ENCODE measurements at regions not wholly inside any gene's neighbourhood (a gene's known extent, or its start where the extent isn't known, plus 50 kb on each side); places are given as distances from the start of the nearest gene placed in this dataset.

DNA sequence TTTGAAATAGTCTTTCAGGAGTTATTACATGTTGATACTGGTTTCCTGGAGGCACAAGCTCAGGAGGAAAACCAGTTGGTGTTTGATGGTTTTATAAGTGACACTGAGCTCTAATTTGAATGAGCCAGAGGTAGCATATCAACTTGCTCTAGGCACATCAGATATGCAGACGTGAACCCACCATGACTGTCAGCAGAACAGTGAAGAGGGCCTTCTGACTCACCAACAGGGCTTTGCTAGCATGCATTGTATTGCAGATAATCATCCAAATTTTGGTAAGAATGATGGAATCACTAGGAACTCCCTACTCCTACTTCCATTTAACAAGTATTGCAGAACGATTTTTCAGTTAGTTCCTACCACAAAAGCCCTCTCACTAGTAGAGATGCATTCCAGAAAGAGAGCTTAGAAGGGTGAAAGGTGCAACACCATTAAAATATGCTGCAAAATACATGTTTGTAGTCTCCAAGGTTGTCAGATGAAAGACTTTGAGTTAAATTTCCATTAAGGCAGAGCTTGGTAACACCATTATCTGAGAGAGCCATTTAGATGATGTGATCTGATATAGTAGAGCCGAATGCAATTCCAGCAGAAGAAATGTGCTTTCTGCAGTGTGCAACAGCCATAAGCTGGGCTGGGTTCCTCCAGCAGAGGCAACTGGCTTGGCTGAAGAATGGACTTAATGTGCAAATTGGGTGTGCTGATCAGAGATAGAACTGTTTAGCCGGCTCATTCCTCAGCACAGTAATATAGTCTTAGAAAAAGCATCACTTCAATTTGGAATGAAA lies 968.7 kb upstream of the ADGRB3 start:
- DNase-seq (ENCODE audit: low spot score) = no peak

DNA sequence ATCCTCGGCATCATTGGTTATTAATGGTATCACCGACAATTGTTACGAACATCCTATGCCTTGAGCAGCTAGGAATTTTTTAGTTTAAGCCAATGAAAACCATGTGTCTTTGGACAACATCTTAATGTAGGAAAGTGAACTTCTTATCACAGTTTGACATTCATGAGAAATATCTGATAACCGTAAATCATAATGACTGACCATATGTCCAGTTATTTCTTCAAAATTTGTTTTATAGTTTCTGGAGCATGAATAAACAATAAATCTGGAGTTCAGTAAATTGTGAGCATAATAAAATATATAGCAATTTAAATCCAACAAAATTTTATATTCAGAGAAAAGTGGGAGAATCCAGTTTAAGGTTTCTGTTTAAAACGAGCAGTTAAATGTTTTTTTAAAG lies 970.1 kb upstream of the ADGRB3 start:
- no peak for DNase-seq (ENCODE audit: low spot score)

DNA sequence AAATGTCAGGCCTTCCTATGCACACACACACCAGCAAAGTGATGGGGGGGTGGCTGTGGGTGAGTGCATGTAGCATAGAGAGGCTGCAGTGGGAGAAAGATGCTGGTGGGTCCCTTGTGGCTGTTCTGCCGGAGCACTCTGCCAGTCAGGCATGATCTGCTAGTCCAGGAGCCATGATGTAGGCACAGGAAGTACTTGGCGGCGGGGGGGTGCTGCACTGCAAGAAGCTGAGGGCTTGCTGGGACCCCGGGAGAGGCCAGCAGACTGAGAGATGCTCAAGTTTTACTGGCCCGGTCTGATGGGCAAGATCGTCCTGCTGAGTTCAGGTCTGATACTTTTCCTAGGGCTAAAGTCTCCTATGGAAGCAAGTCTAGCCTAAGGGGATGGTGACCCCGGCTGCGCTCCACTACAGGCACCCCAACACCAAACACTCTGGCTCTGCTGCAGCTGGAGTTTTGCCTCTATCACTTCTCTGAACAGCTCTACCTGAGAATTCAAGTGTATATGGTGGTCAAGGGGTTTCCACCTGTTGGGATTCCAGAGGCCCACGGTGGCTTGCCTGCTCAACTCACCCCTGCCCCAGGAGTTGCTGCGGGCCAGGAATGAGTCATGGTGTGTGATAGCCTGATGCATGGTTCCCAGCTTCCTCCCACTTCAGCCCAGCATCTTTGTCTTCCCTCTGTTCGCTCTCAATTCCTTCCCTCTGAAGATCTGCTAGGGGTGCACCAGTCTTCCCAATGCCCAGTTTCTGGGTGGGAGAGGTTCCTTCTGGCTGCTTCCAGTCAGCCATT lies 971.8 kb upstream of the ADGRB3 start:
- no peak for DNase-seq (ENCODE audit: low spot score)

DNA sequence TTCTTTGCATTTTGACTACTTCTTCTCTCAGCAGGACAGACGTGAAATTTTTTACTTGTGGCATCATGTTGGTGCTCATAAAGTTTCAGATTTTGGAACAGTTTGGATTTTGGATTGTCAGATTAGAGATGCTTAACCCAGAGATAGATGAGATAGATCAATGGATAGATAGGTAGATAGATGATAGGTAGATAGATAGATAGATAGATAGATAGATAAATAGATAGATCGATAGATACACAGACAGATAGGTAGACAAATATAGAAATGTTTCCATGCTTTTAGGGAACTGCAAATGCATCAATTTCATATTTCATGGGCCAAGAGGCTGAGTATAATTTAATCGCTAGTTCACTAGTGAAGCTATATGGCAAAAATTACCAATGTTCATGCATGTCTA lies 981.5 kb upstream of the ADGRB3 start:
- DNase-seq (ENCODE audit: low spot score) = no peak

DNA sequence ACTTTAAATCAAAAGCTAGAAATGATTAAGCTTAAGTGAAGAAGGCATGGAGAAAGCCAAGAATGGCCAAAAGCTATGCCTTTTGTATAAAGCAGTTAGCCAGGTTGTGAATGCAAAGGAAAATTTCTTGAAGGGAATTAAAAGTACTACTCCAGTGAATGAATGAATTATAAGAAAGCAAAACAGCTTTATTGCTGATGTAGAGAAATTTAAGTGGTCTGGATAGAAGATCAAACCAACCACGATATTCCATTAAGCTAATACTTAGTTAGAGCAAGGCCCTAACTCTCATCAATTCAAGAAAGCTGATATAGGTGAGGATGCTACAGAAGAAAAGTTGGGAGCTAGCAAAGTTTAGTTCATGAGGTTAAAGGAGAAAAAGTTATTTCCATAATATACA lies 988.5 kb upstream of the ADGRB3 start:
- DNase-seq (ENCODE audit: low spot score) = no peak

DNA sequence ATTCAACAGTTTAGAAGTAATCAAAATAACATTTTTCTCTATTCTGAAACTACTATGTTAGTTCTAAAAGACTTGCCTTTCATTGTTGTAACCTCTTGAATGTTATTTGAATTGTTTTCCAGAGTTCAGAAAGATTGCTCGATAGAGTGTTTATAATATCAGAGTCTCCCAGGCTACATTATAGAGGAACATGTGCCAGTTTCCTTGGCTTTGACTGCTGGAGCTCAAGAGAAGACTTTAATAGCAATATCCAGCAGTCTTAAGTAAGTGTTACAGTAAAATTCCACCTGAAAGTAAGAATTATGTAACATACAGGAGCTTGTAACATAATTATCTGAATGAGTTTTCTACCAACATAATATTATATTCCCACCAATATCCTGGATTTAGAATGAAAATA lies 991.8 kb upstream of the ADGRB3 start:
- DNase-seq (ENCODE audit: low spot score) = no peak

DNA sequence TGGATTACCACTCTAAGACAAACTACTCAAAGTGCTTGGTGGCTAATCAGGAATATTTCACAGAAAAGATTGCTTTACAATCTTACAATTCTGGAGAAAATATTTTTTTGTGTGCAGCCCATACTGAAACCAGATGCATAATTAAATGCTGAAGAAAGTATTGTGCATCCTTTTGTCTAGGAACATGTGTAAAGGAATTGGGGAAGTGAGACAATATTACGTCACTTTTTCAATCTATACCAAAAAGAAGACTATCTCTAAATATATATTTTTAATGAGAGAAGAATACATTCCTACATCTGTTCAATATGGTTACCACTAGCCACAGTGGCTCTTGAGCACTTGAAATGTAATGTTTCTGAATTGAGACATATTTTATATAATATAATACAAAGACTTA lies 992.5 kb upstream of the ADGRB3 start:
- no peak for DNase-seq (ENCODE audit: low spot score)

DNA sequence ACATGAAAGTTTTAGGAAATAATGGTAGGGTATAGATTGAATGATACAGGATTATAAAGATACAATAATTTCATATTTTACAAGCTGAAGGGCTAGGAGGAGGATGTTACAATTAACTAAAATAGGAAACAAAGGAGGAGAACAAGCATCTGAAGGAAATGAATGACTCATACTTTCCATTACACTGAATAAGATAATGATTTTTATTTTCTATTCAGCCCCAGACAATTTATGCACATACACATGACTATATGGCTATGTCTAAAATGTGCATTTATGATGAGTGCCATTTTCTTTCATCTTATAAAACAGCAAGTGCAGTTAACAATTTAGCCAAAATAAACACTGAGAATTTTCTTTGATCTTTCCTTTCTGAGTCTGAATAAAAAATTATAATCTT lies 994.6 kb upstream of the ADGRB3 start:
- no peak for DNase-seq (ENCODE audit: low spot score)

DNA sequence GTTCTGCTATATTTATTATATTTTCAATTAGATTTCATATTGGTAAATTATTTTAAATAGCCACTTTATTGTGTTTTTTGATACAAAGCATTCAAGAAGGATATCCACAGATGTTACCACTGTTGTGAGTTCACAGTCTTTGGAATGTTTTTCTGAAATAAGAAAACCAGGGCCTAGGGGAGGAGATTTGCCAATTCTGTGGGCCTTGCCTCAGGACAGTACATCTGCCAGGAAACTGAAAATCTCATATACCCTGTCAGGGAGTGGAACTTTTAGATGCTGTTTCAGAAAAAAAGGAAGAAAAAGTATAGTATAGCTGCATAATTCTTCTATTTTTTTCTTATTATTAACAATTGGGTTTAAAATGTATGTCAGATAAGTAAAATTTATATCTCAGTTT lies 995.9 kb upstream of the ADGRB3 start:
- no peak for DNase-seq (ENCODE audit: low spot score)

DNA sequence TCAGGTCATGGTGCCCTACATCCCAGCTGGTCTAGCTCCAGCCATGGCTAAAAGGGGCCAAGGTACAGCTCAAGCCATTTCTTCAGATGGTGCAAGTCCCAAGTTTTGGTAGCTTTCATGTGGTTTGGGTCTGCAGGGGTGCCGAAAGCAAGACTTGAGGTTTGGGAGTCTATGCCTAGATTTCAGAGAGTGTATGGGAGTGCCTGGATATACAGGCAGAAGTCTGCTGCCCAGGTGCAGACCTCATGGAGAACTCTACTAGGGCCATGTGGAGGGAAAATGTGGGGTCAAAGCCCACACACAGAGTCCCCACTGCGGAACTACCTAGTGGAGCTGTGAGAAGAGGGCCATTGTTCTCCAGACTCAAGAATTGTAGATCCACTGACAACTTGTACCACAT lies 1000.9 kb upstream of the ADGRB3 start:
- no peak for DNase-seq (ENCODE audit: low spot score)

DNA sequence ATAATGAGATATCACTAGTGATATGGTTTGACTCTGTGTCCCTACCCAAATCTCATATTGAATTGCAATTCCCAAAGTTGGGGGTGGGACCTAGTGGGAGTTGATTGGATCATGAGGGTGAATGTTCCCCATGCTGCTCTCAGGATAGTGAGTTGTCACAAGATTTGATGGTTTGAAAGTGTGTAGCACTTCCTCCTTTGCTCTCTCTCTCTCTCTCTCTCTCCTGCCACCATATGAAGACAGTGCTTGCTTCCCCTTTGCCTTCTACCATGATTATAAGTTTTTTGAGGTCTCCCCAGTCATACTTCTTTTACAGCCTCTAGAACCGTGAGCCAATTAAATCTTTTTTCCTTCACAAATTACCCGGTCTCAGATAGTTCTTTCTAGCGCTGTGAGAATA lies 1002.0 kb upstream of the ADGRB3 start:
- DNase-seq (ENCODE audit: low spot score) = no peak

DNA sequence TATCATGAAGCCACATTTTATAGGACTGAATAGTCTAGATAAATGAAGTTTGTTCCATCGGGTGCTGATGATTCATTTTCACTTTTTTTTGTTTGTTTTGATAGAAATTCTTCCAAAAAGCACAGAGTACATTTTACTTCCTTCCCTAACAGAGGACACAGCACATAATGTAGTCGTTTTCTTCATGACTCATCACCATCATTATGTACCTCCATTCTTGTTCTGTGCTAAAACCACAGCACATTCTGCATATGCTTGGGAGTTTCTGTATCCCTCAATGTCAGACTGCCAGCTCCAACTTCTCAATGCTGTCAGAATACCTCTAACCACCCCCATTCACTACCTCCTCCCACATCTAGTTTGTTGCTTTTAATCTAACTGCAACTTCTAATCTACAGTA lies 1004.9 kb upstream of the ADGRB3 start:
- DNase-seq (ENCODE audit: low spot score) = peak; percentile 76

DNA sequence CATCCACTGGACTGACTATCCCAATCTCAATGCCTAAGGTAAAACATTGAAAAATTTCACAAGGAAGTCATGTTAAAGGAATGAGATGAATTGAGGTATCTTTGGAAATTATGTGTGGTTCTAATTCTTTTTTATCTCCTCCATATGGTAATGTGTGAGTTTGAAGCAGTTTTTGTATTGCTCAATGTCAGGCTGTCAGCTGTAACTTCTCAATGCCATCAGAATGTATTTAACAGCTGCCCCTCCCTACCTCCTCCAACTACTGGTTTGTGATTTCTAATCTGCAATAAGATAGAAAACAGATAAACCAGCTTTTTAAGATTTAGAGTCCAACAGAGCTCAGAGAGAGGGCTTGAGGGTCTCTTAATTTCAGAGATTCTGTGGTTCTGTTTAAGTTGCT lies 1005.8 kb upstream of the ADGRB3 start:
- no peak for DNase-seq (ENCODE audit: low spot score)

DNA sequence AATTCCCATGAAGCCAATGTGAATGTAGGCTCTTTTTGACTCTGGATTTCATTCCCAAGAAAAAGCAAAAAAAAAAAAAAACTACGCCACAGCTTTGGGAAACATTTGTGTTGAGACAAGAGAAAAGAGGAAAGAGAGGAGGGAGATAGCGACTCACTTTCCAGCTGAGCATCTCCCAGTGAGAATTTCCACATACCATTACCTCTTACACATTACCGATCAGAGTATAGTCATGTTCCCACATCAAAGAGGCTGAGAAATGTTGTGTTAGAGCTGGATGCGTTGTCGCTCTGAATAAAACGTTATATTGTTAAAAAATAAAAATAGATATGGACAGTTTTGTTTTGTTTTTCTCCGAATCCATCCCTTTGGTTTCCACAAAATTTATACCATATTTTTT lies 1019.3 kb upstream of the ADGRB3 start:
- DNase-seq (ENCODE audit: low spot score) = no peak

DNA sequence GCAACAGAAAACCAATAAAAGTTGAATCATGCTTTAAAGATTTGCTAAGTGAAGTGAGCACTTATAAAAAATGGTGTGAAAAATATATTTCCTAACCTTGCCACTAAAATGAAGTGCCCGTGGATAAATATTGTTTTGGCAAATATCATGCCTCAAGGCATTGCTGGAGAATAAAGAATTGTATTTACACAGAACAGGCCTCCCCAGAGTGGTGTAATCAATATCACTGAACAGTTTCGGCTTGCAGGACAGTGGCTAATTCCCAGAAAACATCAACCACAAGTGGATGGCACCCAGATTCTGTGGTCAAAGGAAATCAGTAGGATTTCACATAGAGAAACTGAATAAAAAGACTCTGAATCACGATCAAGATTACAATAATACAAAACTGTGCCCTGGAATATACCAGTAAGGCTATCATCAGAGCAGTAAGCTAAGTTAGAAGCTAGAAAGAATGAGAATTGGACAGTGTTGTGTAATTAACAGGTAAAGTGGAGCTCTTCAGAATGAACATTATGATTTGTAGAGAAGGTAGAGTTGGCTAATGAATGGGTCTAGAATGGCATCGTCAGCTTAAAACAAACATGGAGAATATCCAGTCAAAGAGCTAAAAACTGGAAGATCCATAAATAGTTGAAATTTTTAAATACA lies 1026.9 kb upstream of the ADGRB3 start:
- no peak for DNase-seq (ENCODE audit: low spot score)

DNA sequence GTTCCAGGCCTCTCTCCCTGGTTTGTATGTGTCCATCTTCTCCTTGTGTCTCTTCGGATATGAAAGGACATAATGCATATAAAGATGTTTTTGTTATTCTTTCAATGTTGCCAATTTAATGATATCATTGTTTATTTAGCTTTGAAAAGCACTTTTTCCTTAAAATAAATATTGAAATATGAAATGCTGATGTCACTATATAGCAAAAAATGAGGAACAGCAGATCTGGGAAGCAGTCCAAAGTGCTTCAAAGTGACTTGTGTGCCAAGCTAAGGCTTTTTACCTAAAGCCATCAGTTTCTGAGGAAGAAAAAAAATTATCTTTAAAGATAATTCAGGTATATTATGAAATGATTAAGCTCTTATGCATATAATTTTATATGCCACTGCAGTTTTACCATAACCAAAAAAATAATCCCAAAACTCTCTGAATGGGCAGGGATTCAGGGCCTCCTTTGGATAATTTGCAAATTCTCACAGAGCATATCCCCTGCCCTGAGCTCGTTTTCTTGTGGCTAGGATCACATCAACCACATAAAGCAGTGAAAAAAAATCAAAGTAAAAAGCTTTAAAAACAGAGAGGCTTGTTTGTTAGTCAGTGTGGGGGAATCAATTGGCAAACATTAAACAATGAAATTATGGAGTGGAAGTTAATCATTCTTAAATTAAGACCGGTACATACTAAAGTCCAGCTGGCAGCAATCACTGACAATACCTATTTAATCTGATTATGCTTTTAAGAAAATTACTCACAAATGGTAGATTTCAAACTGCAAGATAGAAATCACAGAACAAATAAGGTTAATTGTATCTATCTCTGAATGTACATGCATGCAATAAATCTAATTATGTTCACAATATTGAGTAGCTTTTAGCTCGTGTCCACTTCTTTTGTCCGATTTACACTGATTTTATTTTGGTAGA lies 1027.9 kb upstream of the ADGRB3 start:
- DNase-seq (ENCODE audit: low spot score) = no peak

DNA sequence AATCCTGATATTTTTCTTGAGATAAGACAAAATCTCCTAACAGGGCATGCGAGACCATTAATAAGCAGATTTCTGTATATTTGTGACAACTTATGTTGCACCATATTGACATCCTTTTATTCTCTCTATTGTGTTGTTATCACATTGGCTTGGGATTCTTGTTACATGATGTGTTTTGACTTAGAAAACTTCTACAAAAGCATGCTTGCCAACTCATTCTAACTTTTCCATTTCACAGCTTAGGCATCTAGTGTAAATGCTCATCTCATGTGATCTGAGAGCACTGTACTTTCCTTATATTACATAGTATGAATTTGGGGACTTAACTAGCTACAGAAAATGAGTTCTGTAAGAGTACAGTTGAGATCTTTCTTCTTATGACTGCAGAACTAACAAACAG lies 1040.7 kb upstream of the ADGRB3 start:
- no peak for DNase-seq (ENCODE audit: low spot score)

DNA sequence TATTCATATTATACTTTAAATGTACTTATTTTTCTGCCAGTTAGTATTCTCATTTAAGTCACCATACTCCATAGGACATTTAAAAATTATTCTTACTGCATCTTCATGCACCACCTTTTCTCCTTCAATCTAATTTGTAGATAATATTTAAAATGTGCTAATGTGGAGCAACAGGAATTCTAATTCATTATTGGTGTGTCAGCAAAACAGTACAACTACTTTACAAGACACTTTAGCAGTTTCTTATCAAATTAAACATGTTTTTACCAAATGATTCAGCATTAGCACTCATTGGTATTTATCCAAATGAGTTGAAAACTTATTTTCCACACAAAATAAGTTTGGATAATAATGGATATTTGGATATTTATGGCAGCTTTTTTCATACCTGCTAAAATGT lies 1041.8 kb upstream of the ADGRB3 start:
- no peak for DNase-seq (ENCODE audit: low spot score)

DNA sequence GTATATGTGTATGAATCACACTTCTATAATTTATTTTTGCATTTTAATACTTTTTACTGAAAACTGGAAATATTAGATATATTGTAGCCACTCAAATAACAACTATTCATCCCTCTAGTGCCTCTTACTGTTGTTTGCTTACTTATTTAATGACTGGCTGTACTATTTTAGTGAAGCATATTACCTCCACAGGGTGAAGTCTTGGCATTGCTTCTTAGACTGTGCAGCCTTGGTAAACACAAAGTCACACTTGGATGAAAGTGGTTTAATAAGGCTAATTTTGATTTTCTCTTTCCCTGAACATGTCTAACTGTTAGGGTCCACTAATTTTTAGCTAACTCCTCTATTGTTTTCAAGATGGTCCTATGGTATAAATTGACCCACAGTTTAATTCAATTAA lies 1043.2 kb upstream of the ADGRB3 start:
- DNase-seq (ENCODE audit: low spot score) = no peak

DNA sequence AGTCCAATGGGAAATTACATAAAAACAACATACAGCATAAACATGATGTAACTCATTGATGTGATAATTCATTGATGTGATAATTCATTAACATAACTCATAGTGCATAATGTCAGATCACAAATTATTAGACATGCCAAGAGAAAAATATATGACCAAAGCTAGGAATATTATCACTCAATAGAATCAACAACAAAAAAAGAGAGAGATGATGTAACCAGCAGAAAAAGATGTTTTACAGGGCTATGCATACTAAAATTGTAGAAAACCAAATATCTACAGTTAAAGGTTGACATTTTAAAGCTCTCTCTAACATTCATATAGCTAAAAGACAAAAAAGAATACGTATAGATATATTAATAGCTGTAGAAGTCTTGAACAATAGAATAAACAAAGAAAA lies 1067.2 kb upstream of the ADGRB3 start:
- DNase-seq (ENCODE audit: low spot score) = no peak

DNA sequence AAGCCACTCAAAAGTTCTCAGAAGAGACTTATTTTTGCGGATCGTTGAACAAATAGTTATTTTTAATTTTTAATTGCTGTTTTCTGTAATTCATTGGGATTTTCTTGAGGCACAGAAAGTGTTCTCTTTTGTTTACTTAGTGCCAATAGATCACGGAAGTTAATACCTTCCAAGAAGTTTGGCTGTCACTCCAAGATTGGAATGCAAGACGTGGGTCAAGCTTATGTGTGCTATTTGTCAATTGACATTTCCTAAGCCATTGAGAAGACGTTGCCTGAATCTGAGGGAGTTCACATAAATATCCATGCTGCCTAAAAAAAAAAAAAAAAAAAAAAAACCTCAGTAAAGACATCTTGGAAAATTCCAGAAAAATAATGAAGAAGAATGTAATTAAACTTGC lies 1071.4 kb upstream of the ADGRB3 start:
- no peak for DNase-seq (ENCODE audit: low spot score)

DNA sequence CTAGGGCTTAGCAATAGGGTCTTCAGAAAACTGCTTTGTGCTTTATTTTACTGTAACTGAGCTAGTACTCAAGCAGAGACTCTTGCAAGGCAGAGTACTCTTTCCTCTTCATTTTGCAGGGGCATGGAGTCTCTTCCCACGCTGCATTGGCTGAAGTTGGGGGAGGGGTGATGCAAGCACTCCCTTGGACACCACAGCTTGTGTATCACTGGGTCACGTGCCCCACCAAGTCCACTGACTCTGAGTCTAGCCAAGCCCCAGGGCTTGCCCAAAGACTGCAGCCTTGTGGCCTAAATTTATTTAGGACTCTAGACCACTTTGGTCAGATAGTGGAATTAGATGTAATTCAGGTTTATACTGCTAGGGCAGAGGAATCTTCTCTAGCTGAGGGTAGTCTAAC lies 1075.0 kb upstream of the ADGRB3 start:
- DNase-seq (ENCODE audit: low spot score) = no peak
